CD4-positive, alpha-beta T cell treated with Interleukin-15 for 1 hour (primary cell): ENCODE measurements at regions not wholly inside any gene's neighbourhood (a gene's known extent, or its start where the extent isn't known, plus 50 kb on each side); places are given as distances from the start of the nearest gene placed in this dataset.

Experiments
- DNase-seq: peaks from one replicate; pipeline ENCODE4 v3.0.0-alpha.2; 2020

DNA sequence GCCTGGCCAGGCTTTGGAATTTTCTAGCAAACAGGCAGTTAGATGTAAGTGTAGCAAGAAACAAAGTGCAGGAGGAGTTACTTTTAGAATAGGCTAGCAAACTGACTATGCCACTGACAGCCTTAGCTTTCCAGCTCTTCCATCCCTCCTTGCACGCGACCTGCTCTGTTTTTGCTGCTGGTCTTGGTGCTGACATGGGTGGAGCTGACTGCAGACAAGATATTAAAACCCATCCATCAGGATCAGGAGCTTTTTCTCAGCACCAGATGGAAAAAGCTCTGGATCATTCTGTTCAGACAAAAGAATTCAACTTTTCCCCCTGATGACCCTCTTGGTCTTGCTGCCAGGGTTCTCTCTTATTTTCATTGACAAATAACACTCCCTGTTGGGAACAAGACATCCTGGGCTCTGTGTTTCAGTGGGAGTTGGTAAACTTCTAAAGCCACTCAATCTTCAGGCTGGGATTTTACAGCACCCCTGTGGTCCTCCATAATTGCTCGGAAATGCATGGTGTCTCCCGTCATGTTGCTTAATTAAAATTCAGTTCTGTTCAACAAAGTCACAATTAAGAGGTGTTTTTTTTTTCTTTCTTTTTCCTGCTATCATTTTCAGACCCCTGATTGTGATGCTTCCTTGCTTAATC is 240.0 kb upstream of the LARGE1 start:
- DNase-seq: no peak

DNA sequence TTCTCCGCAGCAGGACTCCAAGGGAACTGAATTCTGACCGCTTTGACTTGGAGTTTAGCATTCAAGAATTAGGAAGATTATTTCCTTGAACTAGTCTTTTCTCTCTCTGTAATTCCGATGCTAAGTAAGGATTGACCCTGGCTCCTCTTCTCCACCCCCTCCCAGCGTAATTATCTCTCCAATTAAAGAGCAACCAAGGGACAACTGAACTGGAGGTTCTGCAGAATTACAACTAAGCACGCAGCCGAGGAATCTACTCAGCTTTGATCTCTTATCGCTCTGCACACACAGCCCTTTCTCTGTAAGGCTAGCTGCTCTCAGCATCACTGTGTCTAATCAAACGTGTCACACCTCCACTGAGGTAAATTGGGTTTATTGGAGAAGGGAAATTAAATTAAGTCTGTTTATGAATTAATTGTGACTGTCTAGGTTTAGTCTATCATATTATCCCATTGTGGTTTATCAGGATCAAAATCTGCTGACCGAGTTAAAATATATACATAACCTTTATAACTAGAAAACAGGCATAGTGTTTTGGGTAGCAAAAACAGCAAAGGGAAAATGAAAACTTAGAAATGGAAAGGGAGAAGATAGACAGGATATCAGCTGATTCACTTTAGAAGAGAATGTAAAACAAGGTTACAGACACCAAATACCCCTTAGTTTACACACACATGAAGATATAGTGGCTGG is 241.3 kb upstream of the LARGE1 start:
- no peak for DNase-seq

DNA sequence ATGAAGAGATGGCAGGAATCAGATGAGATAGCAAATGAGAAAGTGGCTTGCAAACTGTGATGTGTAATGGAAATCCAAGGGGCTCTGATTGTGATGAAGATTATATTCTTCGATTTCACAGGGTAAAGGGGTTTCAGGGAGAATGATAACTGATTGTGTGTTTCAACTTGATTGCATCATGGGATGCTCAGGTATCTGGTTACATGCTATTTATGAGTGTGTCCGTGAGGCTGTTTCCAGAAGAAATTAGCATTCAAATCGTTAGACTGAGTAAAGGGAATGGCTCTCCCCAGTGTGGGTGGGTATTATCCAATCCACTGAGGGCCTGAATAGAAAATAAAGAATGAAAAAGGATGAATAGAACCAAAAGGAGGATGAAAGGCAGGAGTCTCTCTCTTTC is 278.7 kb upstream of the LARGE1 start:
- DNase-seq: no peak

DNA sequence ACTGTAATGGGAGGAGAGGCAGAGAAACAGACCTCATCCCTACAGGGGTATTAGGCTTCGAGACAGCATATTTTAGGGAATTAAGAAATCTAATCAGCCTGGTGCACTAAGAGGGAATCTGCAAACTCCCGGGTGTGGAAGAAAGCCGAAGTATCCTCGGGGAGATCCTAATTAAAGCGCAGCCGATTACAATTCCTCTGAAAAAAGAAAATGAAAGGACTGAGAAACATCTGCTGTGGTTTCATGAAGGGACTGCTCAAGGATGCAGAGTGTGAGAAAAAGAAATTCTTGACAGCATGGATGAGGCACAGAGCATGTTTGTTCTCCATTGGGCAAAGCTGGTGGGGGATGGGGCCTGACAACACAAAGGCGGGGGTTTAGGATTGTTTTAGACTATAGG is 290.0 kb upstream of the LARGE1 start:
- DNase-seq: no peak

DNA sequence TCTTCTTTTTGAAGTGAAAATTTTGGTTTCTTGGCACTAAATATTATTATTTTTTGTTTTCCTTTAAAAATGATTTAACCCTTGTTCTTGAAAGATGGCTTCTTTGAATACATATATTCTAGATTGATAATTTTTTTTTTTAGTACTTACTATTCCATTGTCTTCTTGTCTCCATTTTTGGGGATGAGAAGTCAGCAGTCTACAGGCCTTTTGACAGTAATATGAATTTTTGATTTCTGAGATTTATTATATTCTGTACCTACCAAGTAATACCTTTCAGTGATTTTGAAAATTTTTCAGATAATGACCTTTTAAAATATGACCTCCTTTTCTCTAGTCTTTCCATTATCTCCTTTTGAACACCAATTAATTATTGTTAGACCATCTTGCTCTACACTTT is 294.1 kb upstream of the LARGE1 start:
- DNase-seq: no peak

DNA sequence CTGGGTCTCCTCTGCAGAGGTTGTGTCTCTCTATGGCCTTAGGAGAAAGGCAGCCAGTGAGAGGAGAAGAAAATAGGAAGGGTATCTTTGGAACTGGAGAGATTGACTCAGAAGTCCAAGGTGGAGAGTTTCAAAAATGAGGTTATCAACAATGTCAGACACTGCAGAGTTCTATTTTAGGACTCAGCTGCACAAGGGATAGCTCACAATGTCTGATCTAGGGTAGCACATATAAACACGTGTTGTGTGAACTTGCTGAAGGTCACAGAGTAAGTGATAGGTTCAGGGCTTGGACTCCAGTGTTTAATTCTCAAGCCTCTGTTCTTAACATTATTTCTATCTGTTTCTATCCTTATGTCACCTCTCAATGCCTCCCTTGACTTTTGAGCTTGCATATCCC is 305.0 kb upstream of the LARGE1 start:
- no peak for DNase-seq

DNA sequence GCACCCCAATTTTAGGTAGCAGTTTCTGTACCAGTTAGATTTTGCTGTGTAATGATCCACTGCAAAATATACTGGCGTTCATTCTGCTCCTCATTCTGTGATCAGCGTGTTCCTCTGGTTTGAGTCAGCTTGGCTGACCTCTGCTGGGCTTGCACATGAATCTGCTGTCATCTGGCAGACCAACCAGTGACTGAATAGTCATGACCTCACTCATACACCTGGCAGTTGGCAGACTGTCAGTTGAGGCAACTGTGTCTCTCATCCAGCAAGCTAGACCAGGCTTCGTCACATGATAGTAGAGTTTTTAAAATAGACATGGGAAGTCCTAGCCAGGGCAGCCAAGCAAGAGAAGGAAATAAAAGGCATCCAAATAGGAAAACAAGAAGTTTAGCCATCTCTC is 316.3 kb upstream of the LARGE1 start:
- DNase-seq: no peak

DNA sequence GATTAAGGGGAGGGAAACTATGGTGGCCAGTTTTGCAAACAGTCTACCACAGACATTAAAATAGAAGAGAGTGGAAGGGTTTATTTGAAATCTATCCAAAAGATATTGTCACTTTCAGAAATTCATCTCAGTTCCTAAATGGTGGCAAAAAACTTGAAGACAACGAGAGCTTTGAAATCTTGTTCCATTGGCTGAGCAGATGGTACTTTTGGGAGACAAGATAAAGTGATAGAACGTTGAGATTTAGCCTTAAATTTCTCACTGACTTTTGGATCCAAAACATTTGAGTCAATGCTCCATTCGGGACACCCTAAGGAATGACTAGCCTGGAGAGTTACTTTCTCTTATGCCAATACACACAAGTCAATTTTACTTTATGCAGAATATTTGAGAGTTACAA is 319.1 kb upstream of the LARGE1 start:
- DNase-seq: no peak

DNA sequence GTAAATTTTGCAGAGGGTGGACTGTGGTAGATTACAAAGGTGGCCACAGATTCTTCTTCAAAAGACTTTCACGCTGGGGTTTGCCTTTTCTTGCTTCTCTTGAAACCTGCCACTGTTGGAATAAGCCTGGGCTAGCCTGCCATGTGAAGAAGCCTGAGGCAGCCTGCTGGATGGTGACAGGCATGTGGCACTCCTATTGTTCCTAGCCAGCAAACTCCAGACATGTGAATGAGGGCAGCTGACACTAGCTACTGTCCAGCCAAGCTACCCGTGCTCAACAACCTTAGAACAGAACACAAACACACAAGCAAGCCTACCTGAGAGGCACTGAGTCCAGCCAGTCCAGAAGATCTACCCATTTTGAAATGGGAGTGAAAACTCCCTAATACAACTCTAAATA is 322.7 kb upstream of the LARGE1 start:
- DNase-seq: no peak

DNA sequence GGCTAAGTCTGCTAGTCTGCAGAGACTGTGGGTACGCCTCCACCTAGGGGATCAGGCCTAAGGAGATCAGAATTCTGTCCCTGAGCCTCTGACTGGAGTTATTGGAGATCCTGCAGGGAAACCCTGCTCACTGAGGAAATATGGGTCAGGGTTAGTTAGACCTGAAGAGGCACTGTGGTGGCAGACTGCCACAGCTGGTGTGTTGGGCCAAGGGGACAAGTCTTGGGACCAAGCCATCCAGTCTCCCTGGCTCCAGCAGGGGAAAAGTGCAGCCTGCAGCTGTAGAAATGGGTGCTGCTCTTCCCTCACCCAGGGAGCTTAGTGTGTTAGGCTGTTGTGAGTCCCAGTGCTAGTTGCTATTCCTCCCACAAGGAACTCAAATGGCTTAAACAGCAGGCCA is 334.8 kb upstream of the LARGE1 start:
- DNase-seq: no peak

DNA sequence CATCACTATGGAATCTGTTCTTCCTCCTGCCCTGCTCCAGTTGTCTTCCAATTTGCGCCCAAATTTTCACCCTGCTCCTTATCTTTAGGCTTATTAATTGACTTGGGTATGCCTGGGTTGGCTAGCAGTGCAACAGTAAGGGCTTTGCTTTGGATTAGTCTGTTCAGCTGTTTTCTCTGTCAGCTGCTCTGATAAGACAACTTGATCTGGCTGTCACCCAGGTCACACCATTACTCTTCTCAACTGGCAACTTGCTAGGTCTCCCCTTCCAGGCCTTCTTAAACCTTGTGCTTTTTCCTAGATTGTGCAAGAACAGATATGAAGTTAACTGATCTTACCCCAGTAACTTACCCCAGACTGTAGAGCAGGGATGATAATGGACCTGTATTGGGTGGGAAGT is 357.8 kb upstream of the LARGE1 start:
- DNase-seq: no peak

DNA sequence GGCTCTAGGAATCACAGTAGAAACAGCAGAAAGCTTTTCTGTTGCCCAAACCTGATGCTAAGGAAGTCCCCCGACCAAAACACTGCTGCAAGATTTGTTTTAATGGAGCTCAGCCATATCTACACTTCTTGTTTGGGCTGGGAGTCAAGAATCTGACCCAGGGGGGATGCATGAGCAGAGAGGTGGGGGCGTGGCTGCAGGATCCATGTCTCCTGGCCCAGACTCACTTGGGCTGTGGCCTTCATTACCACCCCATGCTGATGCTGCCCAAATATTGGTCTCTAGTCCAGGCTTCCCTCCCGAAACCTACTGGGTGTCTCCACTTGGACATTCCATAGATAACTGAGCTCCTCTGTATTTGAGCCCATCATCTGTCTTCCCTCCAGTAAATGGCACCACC is 361.5 kb upstream of the LARGE1 start:
- no peak for DNase-seq

DNA sequence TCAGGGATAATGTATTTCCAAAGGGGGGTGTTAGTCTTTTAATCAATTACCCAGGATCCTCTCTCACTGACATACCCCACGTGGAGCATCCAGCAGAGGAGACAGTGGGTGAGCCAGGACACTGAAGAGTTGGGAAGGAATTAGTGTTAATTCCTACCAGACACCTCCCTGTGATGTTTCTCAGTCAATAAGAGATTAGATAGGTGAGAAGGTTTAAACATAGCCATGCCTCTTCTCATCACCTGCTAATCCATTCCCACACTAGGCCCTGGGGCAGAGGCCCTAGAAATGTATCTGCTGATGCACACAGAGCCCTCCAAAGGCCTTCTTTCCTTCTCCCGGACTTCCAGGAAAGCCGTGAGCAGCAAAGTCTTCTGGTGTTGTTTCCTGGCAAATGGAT is 363.6 kb upstream of the LARGE1 start:
- no peak for DNase-seq

DNA sequence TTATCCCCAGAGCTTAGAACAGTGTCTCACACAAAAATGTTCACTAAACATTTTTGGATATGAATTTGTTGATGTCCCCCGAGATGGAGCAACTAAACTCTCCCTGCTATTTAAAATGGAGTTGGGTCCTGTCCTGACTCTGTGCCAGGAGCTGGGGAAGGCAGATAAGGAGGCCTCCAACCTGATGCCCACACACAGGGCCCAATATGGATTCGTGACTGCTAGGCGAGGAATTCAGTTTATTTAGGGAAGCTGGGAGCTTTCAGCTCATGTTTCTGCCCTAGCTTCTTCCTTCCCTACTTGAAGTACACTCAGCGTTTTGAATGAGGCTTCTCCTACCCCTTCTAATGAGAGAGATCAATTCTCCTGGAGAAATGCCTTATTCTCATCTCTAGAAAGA is 373.0 kb upstream of the LARGE1 start:
- DNase-seq: no peak

DNA sequence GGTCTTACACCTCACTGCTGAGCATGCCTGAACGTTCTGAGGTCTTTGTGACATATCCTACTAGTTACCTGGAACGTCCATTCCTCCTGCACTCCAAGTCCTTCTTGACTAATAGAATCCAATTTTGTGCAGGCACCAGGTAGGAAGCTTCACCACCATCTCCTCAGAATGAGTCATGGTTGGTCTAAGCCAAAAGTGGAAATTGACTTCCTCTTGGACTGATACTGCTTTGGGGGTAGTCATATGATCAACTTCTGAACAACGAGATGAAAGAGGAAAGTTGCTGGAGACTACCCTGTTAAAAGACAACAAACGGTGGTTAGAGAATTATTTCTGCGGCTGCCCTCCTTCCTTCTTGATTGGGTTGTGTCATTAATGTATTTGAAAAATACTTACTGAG is 374.2 kb upstream of the LARGE1 start:
- no peak for DNase-seq

DNA sequence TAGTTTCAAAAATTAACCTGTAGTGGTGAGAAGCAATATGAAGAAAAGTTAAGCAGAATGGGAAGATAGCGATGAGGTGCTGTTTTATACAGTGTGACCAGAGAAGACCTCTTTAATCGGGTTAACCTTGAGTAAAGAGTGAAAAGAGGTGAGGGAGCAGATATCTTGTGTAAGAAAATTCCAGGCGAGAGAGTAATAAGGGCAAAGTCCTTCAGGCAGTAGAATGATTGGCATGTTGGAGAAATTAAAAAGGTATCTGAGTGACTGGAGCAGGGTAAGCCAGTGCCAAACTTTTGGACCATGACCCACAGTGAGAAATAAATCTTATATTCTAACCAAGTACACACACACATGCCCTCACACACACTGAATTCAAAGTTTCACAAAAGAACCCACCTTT is 374.7 kb upstream of the LARGE1 start:
- DNase-seq: no peak

DNA sequence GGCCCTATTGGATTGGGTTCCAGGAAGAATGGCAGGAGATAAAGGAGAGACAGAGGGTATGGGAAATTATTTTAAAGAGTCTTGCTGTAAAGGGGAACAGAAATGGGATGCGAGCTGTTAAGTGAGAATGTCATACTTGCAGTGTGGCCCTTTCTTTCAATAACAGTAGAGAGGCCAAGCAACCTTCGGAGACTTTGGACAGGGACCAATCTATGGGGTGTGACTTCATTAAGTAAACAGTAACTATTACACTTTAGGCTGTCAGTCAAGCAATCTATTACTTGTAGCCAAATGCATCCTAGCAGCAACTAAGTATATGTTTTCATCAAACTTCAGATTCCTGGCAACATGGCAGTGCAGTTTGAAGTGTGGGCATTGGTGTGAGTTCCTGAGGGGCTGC is 376.2 kb upstream of the LARGE1 start:
- DNase-seq: no peak

DNA sequence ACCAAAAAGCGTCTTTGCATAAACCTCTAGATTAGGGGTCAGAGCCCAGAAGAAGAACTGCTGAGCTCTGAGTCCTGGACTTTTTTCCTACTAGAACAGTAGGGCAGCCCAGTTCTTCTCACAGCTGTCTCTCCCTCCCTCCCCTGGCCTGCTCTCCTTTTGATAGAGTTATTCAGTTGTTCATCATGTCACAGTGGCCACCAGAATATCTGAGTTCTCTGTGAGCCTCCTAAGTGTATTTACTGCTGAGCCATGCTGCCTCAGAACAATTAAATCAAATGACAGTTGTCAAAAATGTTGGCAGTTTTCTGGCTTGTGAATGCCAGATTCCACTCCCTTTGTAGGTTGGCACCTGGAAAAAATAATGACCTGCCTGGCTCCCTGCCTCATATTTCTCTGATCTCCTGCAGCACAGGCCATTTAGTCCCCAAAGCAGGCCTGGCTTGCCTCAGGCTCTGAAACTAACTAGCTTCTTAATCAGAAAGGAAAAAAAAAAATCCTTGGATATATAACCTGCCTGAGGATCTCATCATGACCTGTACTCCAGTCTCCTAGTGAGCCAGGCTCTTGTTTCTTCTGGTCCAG is 377.4 kb upstream of the LARGE1 start:
- DNase-seq: no peak

DNA sequence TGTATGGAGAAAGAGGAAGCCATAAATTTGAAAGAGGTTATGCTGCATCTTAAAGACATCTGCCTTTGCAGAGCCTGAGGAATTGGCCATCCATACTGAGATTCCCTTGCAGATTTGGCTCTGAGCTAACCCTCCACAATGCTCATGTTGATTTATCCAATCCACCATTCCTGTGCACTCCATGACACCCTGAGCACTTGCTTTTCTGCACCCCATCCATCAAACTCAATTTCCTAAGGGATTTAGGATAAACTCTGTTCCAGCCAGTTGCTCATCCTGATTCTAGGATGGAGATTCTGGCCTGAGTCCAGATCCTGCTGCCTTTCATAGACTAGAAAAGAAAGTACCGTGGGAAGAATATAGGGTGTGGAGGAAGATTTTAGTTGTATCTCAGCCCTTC is 379.2 kb upstream of the LARGE1 start:
- DNase-seq: no peak

DNA sequence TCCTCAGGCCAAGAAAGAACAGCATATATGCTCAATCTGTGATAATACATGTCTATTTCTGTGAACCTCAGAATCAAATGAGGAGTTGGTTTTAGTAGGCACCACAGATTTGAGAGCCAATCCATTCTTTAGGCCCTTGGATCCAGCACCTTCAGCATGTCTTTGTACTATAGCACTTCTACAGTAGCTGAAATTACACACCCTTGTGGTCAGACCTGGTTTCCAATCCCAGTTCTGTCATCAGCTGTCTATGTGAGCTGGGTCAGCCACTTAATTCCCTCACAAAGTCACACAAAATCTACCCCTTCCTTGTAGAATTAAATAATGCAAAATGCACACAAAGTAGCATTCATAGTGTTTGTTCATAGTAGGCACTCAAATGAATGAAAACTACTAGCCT is 381.3 kb upstream of the LARGE1 start:
- no peak for DNase-seq

DNA sequence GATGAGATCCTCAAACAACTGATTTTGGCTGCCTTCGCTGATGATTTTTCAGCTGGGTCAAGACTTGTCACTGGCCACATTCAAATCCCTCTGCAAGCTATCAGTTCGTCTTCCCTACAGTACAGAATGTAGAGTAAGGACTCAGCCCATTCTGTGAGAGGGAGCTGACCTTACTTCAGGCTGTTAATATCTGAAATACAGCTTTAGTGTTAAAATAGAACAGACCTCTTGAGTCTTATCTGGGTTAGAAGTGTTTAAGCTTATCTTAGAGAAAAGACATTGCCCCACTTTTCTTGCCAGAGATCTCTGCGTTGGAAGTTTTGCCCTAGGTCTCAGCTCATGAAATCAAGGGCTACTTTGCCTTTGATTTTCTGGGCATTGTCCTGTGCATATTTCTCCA is 383.4 kb upstream of the LARGE1 start:
- DNase-seq: no peak

DNA sequence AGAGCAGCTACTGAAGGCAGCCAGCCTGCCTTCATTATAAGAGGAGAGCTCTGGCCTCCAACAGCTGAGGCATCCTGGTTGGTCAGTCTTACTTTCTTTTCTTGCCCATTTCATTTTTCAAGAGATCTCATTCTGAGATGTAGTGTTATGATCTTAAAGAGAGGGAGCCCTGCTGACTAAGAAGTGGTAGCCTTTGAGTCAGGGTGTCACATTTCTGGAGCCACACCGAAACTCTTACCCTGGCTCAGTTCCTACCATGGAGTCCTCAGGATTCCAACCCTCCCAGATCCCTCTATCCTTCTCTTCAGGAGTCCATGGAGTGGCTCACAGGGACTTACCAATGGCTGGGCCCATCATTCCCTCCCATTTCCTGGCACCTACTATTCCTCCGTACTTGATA is 386.1 kb upstream of the LARGE1 start:
- no peak for DNase-seq

DNA sequence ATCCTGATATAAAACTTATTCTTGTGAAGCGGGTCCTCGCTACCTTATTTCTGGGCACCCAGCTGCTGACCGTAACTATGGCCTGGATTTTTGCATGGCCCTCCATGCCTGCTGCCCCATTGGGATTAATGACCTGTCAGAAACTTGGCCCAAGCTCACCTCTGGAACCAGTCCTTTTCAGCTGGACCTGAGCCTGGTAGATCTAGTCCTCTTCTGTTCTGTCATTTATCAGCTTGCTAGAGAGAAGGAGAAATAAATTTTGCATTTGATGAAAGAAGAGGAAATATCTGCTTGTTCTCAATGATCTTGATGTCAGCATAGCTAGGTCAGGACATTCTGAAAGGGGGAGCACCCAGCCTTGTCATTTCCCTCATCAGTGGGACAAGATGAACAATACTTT is 387.8 kb upstream of the LARGE1 start:
- no peak for DNase-seq

DNA sequence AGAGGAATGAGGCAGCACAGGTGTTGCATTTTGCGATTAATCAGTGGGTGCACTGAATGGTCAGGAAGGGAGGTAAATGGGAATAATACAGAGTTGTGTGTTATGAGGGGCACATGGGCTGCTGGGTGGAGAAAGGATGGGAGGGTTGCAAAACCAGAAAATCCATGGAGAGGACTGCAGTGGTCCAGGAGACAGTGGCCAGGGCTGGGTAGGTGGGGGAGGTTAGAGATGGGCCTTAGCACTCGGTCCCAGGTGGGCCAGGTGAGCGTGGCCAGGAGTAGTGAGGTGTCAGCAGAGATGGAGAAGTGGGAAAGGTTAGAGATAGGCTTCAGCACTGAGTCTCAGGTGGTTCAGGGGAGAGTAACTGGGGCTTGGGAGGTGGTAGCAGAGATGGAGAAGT is 399.1 kb upstream of the LARGE1 start:
- no peak for DNase-seq

DNA sequence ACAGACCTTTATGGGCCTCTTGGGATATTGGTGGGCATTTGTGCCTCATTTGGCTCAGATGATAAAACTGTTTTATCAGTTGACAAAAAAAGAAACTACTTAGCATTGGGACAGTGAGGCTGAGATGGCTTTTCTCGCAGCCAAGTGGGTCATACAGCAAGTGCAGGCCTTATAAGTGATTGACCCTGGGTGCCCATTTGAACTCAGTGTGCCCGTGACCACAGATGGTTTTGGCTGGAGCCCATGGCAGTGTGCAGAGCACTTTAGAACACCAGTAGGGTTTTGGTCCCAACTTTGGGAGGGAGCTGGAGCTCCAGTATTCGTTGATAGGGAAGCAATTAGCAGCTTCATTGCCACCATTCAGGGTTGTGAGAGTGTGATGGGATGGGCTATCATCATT is 404.5 kb upstream of the LARGE1 start:
- no peak for DNase-seq
